ENCODE measurements at regions not wholly inside any gene's neighbourhood (a gene's known extent, or its start where the extent isn't known, plus 50 kb on each side); places are given as distances from the start of the nearest gene placed in this dataset.

GRCh38 chr2:221142341-221142740 lies 429.8 kb downstream of the EPHA4 start:
- FAIRE-seq, result no peak

- FAIRE-seq, result no peak
These were observed 428.9 kb downstream of the EPHA4 start for GRCh38 chr2:221143231-221143630.

GRCh38 chr2:221144909-221145308 lies 427.2 kb downstream of the EPHA4 start:
- no peak for FAIRE-seq

GRCh38 chr2:221145396-221145795 lies 426.7 kb downstream of the EPHA4 start:
- no peak for FAIRE-seq

- no peak for FAIRE-seq
These were observed 418.9 kb downstream of the EPHA4 start for GRCh38 chr2:221153226-221153625.

- FAIRE-seq, result no peak
These were observed 417.9 kb downstream of the EPHA4 start for GRCh38 chr2:221154176-221154575.

GRCh38 chr2:221156062-221156734 lies 415.9 kb downstream of the EPHA4 start:
- FAIRE-seq, result no peak

- FAIRE-seq, result no peak
These were observed 410.9 kb downstream of the EPHA4 start for GRCh38 chr2:221161186-221161585.

GRCh38 chr2:221166292-221166691 lies 405.8 kb downstream of the EPHA4 start:
- no peak for FAIRE-seq

GRCh38 chr2:221167561-221167960 lies 404.5 kb downstream of the EPHA4 start:
- no peak for FAIRE-seq

GRCh38 chr2:221169724-221170123 lies 402.4 kb downstream of the EPHA4 start:
- FAIRE-seq, result no peak

GRCh38 chr2:221170548-221170947 lies 401.6 kb downstream of the EPHA4 start:
- FAIRE-seq, result no peak

GRCh38 chr2:221176667-221177066 lies 395.4 kb downstream of the EPHA4 start:
- no peak for FAIRE-seq

- FAIRE-seq, result no peak
These were observed 394.0 kb downstream of the EPHA4 start for GRCh38 chr2:221178139-221178538.

GRCh38 chr2:221186873-221187272 lies 385.2 kb downstream of the EPHA4 start:
- FAIRE-seq, result no peak

GRCh38 chr2:221189431-221190067 lies 382.6 kb downstream of the EPHA4 start:
- FAIRE-seq, result no peak

GRCh38 chr2:221195829-221196228 lies 376.3 kb downstream of the EPHA4 start:
- no peak for FAIRE-seq

GRCh38 chr2:221197225-221197856 lies 374.8 kb downstream of the EPHA4 start:
- no peak for FAIRE-seq

GRCh38 chr2:221198309-221198708 lies 373.8 kb downstream of the EPHA4 start:
- no peak for FAIRE-seq

- no peak for FAIRE-seq
These were observed 371.8 kb downstream of the EPHA4 start for GRCh38 chr2:221200184-221200839.

GRCh38 chr2:221202431-221202830 lies 369.7 kb downstream of the EPHA4 start:
- no peak for FAIRE-seq

- no peak for FAIRE-seq
These were observed 369.0 kb downstream of the EPHA4 start for GRCh38 chr2:221203125-221203524.

- FAIRE-seq, result no peak
These were observed 368.2 kb downstream of the EPHA4 start for GRCh38 chr2:221203856-221204255.

- FAIRE-seq, result no peak
These were observed 367.4 kb downstream of the EPHA4 start for GRCh38 chr2:221204699-221205098.
